ENCODE measurements at regions not wholly inside any gene's neighbourhood (a gene's known extent, or its start where the extent isn't known, plus 50 kb on each side); places are given as distances from the start of the nearest gene placed in this dataset.

DNA sequence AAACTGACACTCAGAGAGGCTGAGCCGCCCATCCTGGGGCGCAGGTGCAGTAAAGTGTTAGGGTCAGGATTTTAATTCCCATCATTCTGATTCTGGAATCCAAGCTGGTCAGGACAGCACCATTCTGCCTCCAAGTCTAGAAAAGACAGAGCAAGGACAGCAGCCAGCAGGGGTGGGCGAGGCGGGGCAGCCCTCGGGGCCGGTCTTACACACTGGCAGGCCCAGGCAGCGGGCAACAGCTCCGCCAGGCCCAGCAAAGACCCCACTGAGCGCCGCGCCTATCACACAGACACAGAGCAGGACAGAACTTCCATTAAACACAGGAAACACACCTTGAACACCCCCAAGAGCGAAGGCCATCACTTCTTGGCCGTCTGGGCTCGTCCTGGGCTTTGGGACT lies 66.5 kb upstream of the RXRA start:
- TF ChIP-seq CTCF (IDR thresholded peaks at IDR 0.05; ENCODE audit: extremely low read depth in 1 of 2, insufficient read depth in 1 of 2, low read depth in 1 of 2, low read length in 2 of 2) (no peak), POLR2AphosphoS5 (IDR thresholded peaks at IDR 0.05; ENCODE audit: insufficient read depth, low read depth, low read length) (no peak), MAX (IDR thresholded peaks at IDR 0.05; ENCODE audit: insufficient read depth, insufficient read length) (no peak)

Data from endothelial cell of umbilical vein (primary cell).